ENCODE measurements at regions not wholly inside any gene's neighbourhood (a gene's known extent, or its start where the extent isn't known, plus 50 kb on each side); places are given as distances from the start of the nearest gene placed in this dataset.

- no peak overlapping the region for H2AFZ ChIP-seq (ENCODE audit: insufficient read depth, low read depth, low read length, poor library complexity, severe bottlenecking)
- no peaks in the 10 kb centered on the region for H3K79me2 ChIP-seq (ENCODE audit: insufficient read depth, low read length)
- Mint-ChIP-seq H3K9me3 (no peaks in the 10 kb centered on the region), H3K36me3 (no peaks in the 10 kb centered on the region), H3K27me3 (ENCODE audit: low read depth in 3 of 3) (peaks cover 0 to 2% (median 0%) of the 10 kb centered on the region in 3 donors), H3K4me3 (no peak overlapping the region), H3K4me1 (no peaks in the 10 kb centered on the region), H3K27ac (no peak overlapping the region)
- H3K9ac ChIP-seq (ENCODE audit: insufficient read depth, low read length, poor library complexity, severe bottlenecking): no peak overlapping the region
- H3K4me1 ChIP-seq (ENCODE audit: control insufficient read depth in 1 of 2, insufficient read depth in 2 of 2, low read length in 2 of 2): no peaks in the 10 kb centered on the region
- WGBS (ENCODE audit: insufficient coverage): no CpG with 5 or more reads among the region's 2 CpGs
- H3K36me3 ChIP-seq (replicated peaks in 1 of 2; ENCODE audit: control insufficient read depth in 1 of 2, insufficient read depth in 2 of 2, low read length in 2 of 2): no peaks in the 10 kb centered on the region
- DNase-seq: no peak
- H3K27me3 ChIP-seq (ENCODE audit: control insufficient read depth in 2 of 2, insufficient read depth in 2 of 2, low read length in 2 of 2): no peaks in the 10 kb centered on the region
- no peaks in the 10 kb centered on the region for H4K20me1 ChIP-seq (ENCODE audit: insufficient read depth, low read length)
- no peaks in the 10 kb centered on the region for H3K9me3 ChIP-seq (replicated peaks in 1 of 2; ENCODE audit: control insufficient read depth in 1 of 2, insufficient read depth in 1 of 2, low read length in 2 of 2)
- no peak overlapping the region for H3K4me3 ChIP-seq (replicated peaks in 1 of 3; ENCODE audit: low read depth in 2 of 3, low read length in 3 of 3)
- intact Hi-C loops (cut with micrococcal nuclease): no loop called here
- H3K4me2 ChIP-seq (replicated peaks; ENCODE audit: extremely low read depth, low read length, poor library complexity, severe bottlenecking): no peak overlapping the region
- no peak overlapping the region for H3K27ac ChIP-seq (ENCODE audit: low read depth in 1 of 2, low read length in 2 of 2)
- TF ChIP-seq CTCF (IDR thresholded peaks at IDR 0.05): no peak
Measured at GRCh38 chr18:27652480-27653121, 467.5 kb upstream of the CHST9 start.

DNA sequence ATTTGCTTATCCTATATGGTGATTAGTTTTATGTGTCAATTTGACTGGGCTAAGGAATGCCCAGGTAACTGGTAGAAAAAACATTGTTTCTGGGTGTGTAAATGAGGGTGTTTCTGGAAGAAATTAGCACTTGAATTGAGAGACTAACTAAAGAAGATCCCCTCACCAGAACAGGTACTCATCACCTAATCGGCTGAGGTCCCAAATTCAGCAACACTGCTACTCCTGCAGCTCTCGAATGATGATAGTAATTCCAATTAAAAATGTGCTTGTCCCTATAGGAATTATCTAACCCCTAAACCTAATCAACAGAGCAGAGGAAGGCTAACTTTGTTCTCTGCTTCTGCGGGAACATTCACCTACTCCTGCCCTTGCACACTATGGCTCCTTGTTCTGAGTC is 464.5 kb upstream of the CHST9 start:
- Mint-ChIP-seq H3K27ac (no peak overlapping the region), H3K36me3 (no peaks in the 10 kb centered on the region), H3K9me3 (no peaks in the 10 kb centered on the region), H3K27me3 (ENCODE audit: low read depth in 3 of 3) (peaks cover 0 to 2% (median 0%) of the 10 kb centered on the region in 3 donors), H3K4me1 (no peaks in the 10 kb centered on the region), H3K4me3 (no peak overlapping the region)
- DNase-seq: no peak
- no peak overlapping the region for H3K9ac ChIP-seq (ENCODE audit: insufficient read depth, low read length, poor library complexity, severe bottlenecking)
- no peaks in the 10 kb centered on the region for H3K9me3 ChIP-seq (replicated peaks in 1 of 2; ENCODE audit: control insufficient read depth in 1 of 2, insufficient read depth in 1 of 2, low read length in 2 of 2)
- H3K4me2 ChIP-seq (replicated peaks; ENCODE audit: extremely low read depth, low read length, poor library complexity, severe bottlenecking): no peak overlapping the region
- no peak for TF ChIP-seq CTCF (IDR thresholded peaks at IDR 0.05)
- no peaks in the 10 kb centered on the region for H3K4me1 ChIP-seq (ENCODE audit: control insufficient read depth in 1 of 2, insufficient read depth in 2 of 2, low read length in 2 of 2)
- H3K4me3 ChIP-seq (replicated peaks in 1 of 3; ENCODE audit: low read depth in 2 of 3, low read length in 3 of 3): no peak overlapping the region
- intact Hi-C loops (cut with micrococcal nuclease): no loop called here
- no peak overlapping the region for H3K27ac ChIP-seq (ENCODE audit: low read depth in 1 of 2, low read length in 2 of 2)
- no peak overlapping the region for H2AFZ ChIP-seq (ENCODE audit: insufficient read depth, low read depth, low read length, poor library complexity, severe bottlenecking)
- no peaks in the 10 kb centered on the region for H4K20me1 ChIP-seq (ENCODE audit: insufficient read depth, low read length)
- no peaks in the 10 kb centered on the region for H3K79me2 ChIP-seq (ENCODE audit: insufficient read depth, low read length)
- 67% methylated on average over 2 of the region's 3 CpGs for WGBS (ENCODE audit: insufficient coverage)
- no peaks in the 10 kb centered on the region for H3K27me3 ChIP-seq (ENCODE audit: control insufficient read depth in 2 of 2, insufficient read depth in 2 of 2, low read length in 2 of 2)
- no peaks in the 10 kb centered on the region for H3K36me3 ChIP-seq (replicated peaks in 1 of 2; ENCODE audit: control insufficient read depth in 1 of 2, insufficient read depth in 2 of 2, low read length in 2 of 2)
